NB4 (cell line): ENCODE measurements at regions not wholly inside any gene's neighbourhood (a gene's known extent, or its start where the extent isn't known, plus 50 kb on each side); places are given as distances from the start of the nearest gene placed in this dataset.

Experiments
- DNase-seq: peaks from one replicate; pipeline ENCODE4 v3.0.0; 2010; ENCODE audit warnings: low read depth
- H3K4me3 ChIP-seq: one replicate; pipeline ENCODE4 v1.5.1; 2011; ENCODE audit warnings: mild to moderate bottlenecking, low read depth, low read length, moderate library complexity
- CTCF ChIP-seq: IDR thresholded peaks from one replicate; pipeline ENCODE4 v1.5.1; 2012; ENCODE audit warnings: low read depth, low read length
- MYC ChIP-seq: IDR thresholded peaks from 2 replicates; pipeline ENCODE4 v1.6.1; 2011; ENCODE audit warnings: low read depth, low read length
- POLR2A ChIP-seq: IDR thresholded peaks from 2 replicates; pipeline ENCODE4 v1.6.1; 2011; ENCODE audit warnings: mild to moderate bottlenecking; ENCODE audit not compliant: insufficient read length; ENCODE audit errors: extremely low read depth
- TF ChIP-seq, protein P1 (sequence below): IDR thresholded peaks from 2 replicates; pipeline ENCODE4 v1.6.1; 2011; ENCODE audit warnings: low read depth, low read length

DNA sequence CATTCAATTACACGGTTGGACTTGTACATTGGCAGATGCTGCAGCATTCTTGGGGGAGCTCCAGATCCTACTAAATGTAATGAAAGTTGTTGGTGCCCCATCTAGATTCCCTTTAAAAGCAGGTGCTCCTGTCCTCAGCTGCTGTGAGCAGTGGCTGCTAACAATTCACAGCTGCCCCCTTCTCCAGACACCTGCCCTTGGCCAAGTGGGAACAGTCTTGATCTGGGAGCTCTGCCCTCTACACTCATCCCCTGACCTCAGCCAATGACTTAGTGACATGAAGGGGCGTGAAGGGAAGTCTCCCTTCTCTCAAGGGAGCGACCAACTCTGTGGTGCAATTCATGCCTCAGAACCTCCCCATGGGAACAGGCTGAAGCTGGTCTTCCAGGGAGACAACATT is 125.7 kb downstream of the EIF4E start:
- H3K4me3 ChIP-seq: no peak overlapping the region
- TF ChIP-seq MYC (no peak), POLR2A (no peak), CTCF (no peak)
- TF ChIP-seq, protein P1, sequence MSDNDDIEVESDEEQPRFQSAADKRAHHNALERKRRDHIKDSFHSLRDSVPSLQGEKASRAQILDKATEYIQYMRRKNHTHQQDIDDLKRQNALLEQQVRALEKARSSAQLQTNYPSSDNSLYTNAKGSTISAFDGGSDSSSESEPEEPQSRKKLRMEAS: no peak
- peak; percentile 28 for DNase-seq

- H3K4me3 ChIP-seq: no peak overlapping the region
- TF ChIP-seq, protein P1: no peak
- no peak for TF ChIP-seq MYC
- no peak for TF ChIP-seq CTCF
- TF ChIP-seq POLR2A: no peak
- no peak for DNase-seq
Observed at GRCh38 chr4:98802770-98803198, 126.1 kb downstream of the EIF4E start.

GRCh38 chr4:98801259-98801725 is 127.6 kb downstream of the EIF4E start:
- no peak for TF ChIP-seq MYC
- TF ChIP-seq CTCF: no peak
- TF ChIP-seq POLR2A: no peak
- DNase-seq: no peak
- H3K4me3 ChIP-seq: no peak overlapping the region

GRCh38 chr4:98796991-98797390 is 131.9 kb downstream of the EIF4E start:
- TF ChIP-seq CTCF (no peak), MYC (no peak), POLR2A (no peak)
- TF ChIP-seq, protein P1: no peak
- DNase-seq: no peak
- H3K4me3 ChIP-seq: no peak overlapping the region

DNA sequence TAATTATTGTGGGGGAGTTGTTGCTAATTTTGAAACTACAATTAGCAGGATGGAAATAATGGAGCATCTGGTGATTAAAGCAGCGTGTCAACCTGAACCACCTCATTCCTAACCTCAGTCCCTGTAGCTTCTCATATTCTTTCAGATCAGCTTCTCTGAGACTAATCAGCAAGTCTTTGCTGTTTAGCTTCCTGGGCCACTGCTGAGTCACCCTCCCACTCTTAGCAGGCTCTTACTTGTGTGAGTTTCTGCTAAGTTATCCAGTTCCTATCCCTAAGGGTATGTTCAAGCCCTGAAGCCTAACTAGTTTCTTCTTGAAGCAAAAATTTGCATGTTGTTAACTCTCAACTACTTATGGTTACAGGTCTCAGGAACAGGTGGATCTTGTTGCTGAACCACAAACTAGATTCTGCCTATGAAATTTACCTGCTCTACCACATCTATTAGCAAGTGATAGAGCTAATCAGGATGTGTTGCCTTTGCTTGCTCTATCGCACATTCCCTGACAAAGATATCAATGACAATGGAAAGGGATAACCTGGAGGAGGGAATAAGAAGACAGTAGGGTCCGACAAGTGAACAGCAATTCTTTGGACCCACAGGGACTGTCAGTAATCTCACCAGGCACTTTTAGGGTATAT is 134.2 kb downstream of the EIF4E start:
- H3K4me3 ChIP-seq: no peak overlapping the region
- DNase-seq: peak; percentile 22
- TF ChIP-seq, protein P1: no peak
- TF ChIP-seq MYC: no peak
- TF ChIP-seq POLR2A: no peak
- no peak for TF ChIP-seq CTCF
